Stimulated activated CD4-positive, alpha-beta T cell treated with anti-CD3 and anti-CD28 coated beads, TNF-alpha, amount 100 ng/mL, for 24 hours (primary cell): ENCODE measurements at regions not wholly inside any gene's neighbourhood (a gene's known extent, or its start where the extent isn't known, plus 50 kb on each side); places are given as distances from the start of the nearest gene placed in this dataset.
"Not testable (repeated sequence)": the region's sequence is repeated elsewhere in the genome, so short reads cannot be mapped to it uniquely, and the experiment has no call there.

Experiments used
- DNase-seq, 3 experiments: peaks; one replicate each; pipeline ENCODE4 v3.0.0-alpha.2; 2020; ENCODE audit warnings: low read depth in 3 of 3

- DNase-seq = no peak
These were observed 290.5 kb upstream of the RASA1 start for GRCh38 chr5:86977190-86977589.

- no peak for DNase-seq
These were observed 289.9 kb upstream of the RASA1 start for GRCh38 chr5:86977808-86978207.

- DNase-seq = no peak
These were observed 287.8 kb upstream of the RASA1 start for GRCh38 chr5:86979811-86980411.

- no peak for DNase-seq
These were observed 285.8 kb upstream of the RASA1 start for GRCh38 chr5:86981898-86982297.

- no peak for DNase-seq
These were observed 284.5 kb upstream of the RASA1 start for GRCh38 chr5:86983208-86983607.

- no peak for DNase-seq
These were observed 280.8 kb upstream of the RASA1 start for GRCh38 chr5:86986837-86987236.

- DNase-seq = no peak
These were observed 270.2 kb upstream of the RASA1 start for GRCh38 chr5:86997516-86997915.

GRCh38 chr5:86999951-87000350 lies 267.7 kb upstream of the RASA1 start:
- no peak for DNase-seq

- no peak for DNase-seq
These were observed 265.2 kb upstream of the RASA1 start for GRCh38 chr5:87002485-87002884.

GRCh38 chr5:87004101-87004500 lies 263.6 kb upstream of the RASA1 start:
- no peak for DNase-seq

GRCh38 chr5:87007737-87008136 lies 259.9 kb upstream of the RASA1 start:
- no peak for DNase-seq

- no peak for DNase-seq
These were observed 258.7 kb upstream of the RASA1 start for GRCh38 chr5:87008751-87009560.

GRCh38 chr5:87010736-87011135 lies 256.9 kb upstream of the RASA1 start:
- no peak for DNase-seq

GRCh38 chr5:87015901-87016300 lies 251.8 kb upstream of the RASA1 start:
- DNase-seq = no peak

- DNase-seq = no peak
These were observed 247.4 kb upstream of the RASA1 start for GRCh38 chr5:87020099-87020934.

- no peak for DNase-seq
These were observed 245.3 kb upstream of the RASA1 start for GRCh38 chr5:87022415-87022814.

GRCh38 chr5:87027570-87027969 lies 240.1 kb upstream of the RASA1 start:
- DNase-seq = no peak

GRCh38 chr5:87029951-87030350 lies 237.7 kb upstream of the RASA1 start:
- no peak for DNase-seq

- DNase-seq = no peak
These were observed 237.0 kb upstream of the RASA1 start for GRCh38 chr5:87030699-87031098.

GRCh38 chr5:87034557-87034956 lies 233.1 kb upstream of the RASA1 start:
- DNase-seq = no peak

GRCh38 chr5:87042554-87042953 lies 225.1 kb upstream of the RASA1 start:
- DNase-seq = no peak

GRCh38 chr5:87048156-87048555 lies 219.5 kb upstream of the RASA1 start:
- DNase-seq = no peak

GRCh38 chr5:87049012-87049411 lies 218.7 kb upstream of the RASA1 start:
- not testable (repeated sequence) for DNase-seq
